HL-60 (cell line): ENCODE measurements at regions not wholly inside any gene's neighbourhood (a gene's known extent, or its start where the extent isn't known, plus 50 kb on each side); places are given as distances from the start of the nearest gene placed in this dataset.

Source experiments
- CTCF ChIP-seq: IDR thresholded peaks from one replicate; pipeline ENCODE4 v1.5.1; 2011; ENCODE audit warnings: low read length, control low read depth, inconsistent platforms; ENCODE audit not compliant: insufficient read depth
- GABPA ChIP-seq: IDR thresholded peaks from 2 replicates; pipeline ENCODE4 v1.6.1; 2012; ENCODE audit warnings: low read depth
- POLR2AphosphoS5 ChIP-seq: IDR thresholded peaks from 2 replicates; pipeline ENCODE4 v1.6.1; 2012; ENCODE audit warnings: low read depth
- REST ChIP-seq: IDR thresholded peaks from 2 replicates; pipeline ENCODE4 v1.6.1; 2012; ENCODE audit warnings: low read depth; ENCODE audit not compliant: insufficient replicate concordance
- SPI1 ChIP-seq: IDR thresholded peaks from 2 replicates; pipeline ENCODE4 v1.6.1; 2012; ENCODE audit warnings: low read depth, mild to moderate bottlenecking, borderline replicate concordance

GRCh38 chr11:127462065-127462344, 461.4 kb upstream of the KIRREL3 start:
- TF ChIP-seq CTCF (no peak), POLR2AphosphoS5 (no peak), SPI1 (no peak), GABPA (no peak), REST (no peak)
